Medulla oblongata (tissue), 1 donor: ENCODE measurements at regions not wholly inside any gene's neighbourhood (a gene's known extent, or its start where the extent isn't known, plus 50 kb on each side); places are given as distances from the start of the nearest gene placed in this dataset.

Experiments
- DNase-seq: peaks from one replicate; pipeline ENCODE4 v3.0.0-alpha.2; 2015; ENCODE audit errors: extremely low spot score

GRCh38 chr13:100855151-100855550 lies 180.6 kb upstream of the TMTC4 start:
- DNase-seq, result no peak

GRCh38 chr13:100854006-100854405 lies 179.4 kb upstream of the TMTC4 start:
- no peak for DNase-seq

- no peak for DNase-seq
Observed at GRCh38 chr13:100853434-100853833, 178.8 kb upstream of the TMTC4 start.

- DNase-seq, result no peak
Observed at GRCh38 chr13:100852146-100852545, 177.6 kb upstream of the TMTC4 start.

GRCh38 chr13:100848304-100848703 lies 173.7 kb upstream of the TMTC4 start:
- no peak for DNase-seq

GRCh38 chr13:100845128-100845757 lies 170.6 kb upstream of the TMTC4 start:
- no peak for DNase-seq

- DNase-seq, result peak; percentile 37
Observed at GRCh38 chr13:100842136-100842535, 167.5 kb upstream of the TMTC4 start.

GRCh38 chr13:100838387-100838786 lies 163.8 kb upstream of the TMTC4 start:
- no peak for DNase-seq

GRCh38 chr13:100837631-100838030 lies 163.0 kb upstream of the TMTC4 start:
- no peak for DNase-seq

- no peak for DNase-seq
Observed at GRCh38 chr13:100836711-100837110, 162.1 kb upstream of the TMTC4 start.

GRCh38 chr13:100835695-100836094 lies 161.1 kb upstream of the TMTC4 start:
- DNase-seq, result no peak

- no peak for DNase-seq
Observed at GRCh38 chr13:100833427-100833826, 158.8 kb upstream of the TMTC4 start.

- DNase-seq, result peak; percentile 32
Observed at GRCh38 chr13:100828226-100828625, 153.6 kb upstream of the TMTC4 start.

- DNase-seq, result no peak
Observed at GRCh38 chr13:100827489-100828176, 153.0 kb upstream of the TMTC4 start.

GRCh38 chr13:100826441-100826840 lies 151.8 kb upstream of the TMTC4 start:
- no peak for DNase-seq

- no peak for DNase-seq
Observed at GRCh38 chr13:100825557-100825956, 151.0 kb upstream of the TMTC4 start.

- DNase-seq, result no peak
Observed at GRCh38 chr13:100824366-100824765, 149.8 kb upstream of the TMTC4 start.

GRCh38 chr13:100823448-100823847 lies 148.9 kb upstream of the TMTC4 start:
- no peak for DNase-seq

- no peak for DNase-seq
Observed at GRCh38 chr13:100822871-100823443, 148.4 kb upstream of the TMTC4 start.

GRCh38 chr13:100818711-100819110 lies 144.1 kb upstream of the TMTC4 start:
- DNase-seq, result peak; percentile 73

GRCh38 chr13:100817928-100818327 lies 143.3 kb upstream of the TMTC4 start:
- DNase-seq, result no peak

GRCh38 chr13:100815476-100816046 lies 141.0 kb upstream of the TMTC4 start:
- DNase-seq, result no peak
